Suprapubic skin (tissue), 4 donors: ENCODE measurements at regions not wholly inside any gene's neighbourhood (a gene's known extent, or its start where the extent isn't known, plus 50 kb on each side); places are given as distances from the start of the nearest gene placed in this dataset.

Source experiments
- EP300 ChIP-seq: sonication (generic); formaldehyde crosslinking; IDR thresholded peaks from one replicate; pipeline ENCODE4 v1.6.1; 2017; ENCODE audit warnings: antibody characterized with exemption
- POLR2A ChIP-seq, 2 donors: fragments of 450-650 bp; IDR thresholded peaks; one replicate each; pipeline ENCODE4 v1.6.1; 2017; ENCODE audit warnings: antibody characterized with exemption in 2 of 2, mild to moderate bottlenecking in 2 of 2, moderate library complexity in 2 of 2
- POLR2AphosphoS5 ChIP-seq, 3 donors: sonication (generic); formaldehyde crosslinking; IDR thresholded peaks; one replicate each; pipeline ENCODE4 v1.6.1; 2017; ENCODE audit warnings: antibody characterized with exemption in 3 of 3
- TF ChIP-seq, protein P1 (sequence below), 2 donors: fragments of 200-600 bp in 1 of 2; fragments of 450-650 bp in 1 of 2; sonication (generic) in 1 of 2; IDR thresholded peaks; one replicate each; pipeline ENCODE4 v1.5.1; 2016 to 2019; ENCODE audit warnings: antibody characterized with exemption in 2 of 2, mild to moderate bottlenecking in 1 of 2, moderate library complexity in 1 of 2

DNA sequence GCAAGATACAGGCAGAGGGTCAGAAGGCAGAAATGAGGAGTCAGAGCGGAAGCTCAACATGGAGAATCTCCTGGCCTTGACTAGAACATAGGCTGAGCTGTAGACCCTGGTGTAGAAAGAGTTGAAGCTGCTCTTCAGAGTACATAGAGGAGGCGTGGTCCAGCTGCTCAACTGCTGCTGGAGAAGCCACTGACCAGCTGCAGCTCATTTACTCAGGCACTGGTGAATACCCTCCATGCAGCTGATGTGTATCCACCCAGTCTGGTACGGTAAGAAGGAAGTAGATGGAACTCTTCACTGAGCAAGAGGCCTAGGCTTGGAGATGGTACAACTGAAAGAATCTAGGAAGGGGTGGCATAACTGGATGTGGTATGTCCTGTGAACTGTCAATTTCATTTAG lies 148.8 kb upstream of the DHRS4 start:
- TF ChIP-seq EP300 (no peak), POLR2A (IDR thresholded peaks at IDR 0.05) (no peak), POLR2AphosphoS5 (IDR thresholded peaks at IDR 0.05) (no peak)
- TF ChIP-seq, protein P1, sequence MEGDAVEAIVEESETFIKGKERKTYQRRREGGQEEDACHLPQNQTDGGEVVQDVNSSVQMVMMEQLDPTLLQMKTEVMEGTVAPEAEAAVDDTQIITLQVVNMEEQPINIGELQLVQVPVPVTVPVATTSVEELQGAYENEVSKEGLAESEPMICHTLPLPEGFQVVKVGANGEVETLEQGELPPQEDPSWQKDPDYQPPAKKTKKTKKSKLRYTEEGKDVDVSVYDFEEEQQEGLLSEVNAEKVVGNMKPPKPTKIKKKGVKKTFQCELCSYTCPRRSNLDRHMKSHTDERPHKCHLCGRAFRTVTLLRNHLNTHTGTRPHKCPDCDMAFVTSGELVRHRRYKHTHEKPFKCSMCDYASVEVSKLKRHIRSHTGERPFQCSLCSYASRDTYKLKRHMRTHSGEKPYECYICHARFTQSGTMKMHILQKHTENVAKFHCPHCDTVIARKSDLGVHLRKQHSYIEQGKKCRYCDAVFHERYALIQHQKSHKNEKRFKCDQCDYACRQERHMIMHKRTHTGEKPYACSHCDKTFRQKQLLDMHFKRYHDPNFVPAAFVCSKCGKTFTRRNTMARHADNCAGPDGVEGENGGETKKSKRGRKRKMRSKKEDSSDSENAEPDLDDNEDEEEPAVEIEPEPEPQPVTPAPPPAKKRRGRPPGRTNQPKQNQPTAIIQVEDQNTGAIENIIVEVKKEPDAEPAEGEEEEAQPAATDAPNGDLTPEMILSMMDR (IDR thresholded peaks at IDR 0.05) = no peak
